HL-60 (cell line): ENCODE measurements at regions not wholly inside any gene's neighbourhood (a gene's known extent, or its start where the extent isn't known, plus 50 kb on each side); places are given as distances from the start of the nearest gene placed in this dataset.

Source experiments
- DNase-seq, 2 experiments: peaks; one replicate each; pipeline ENCODE4 v3.0.0-alpha.2; 2010 to 2020; ENCODE audit warnings: low read depth in 1 of 2, low spot score in 1 of 2
- H3K27ac ChIP-seq: fragments of 250-450 bp; sonication (Bioruptor Pico); replicated peaks from 2 replicates; pipeline ENCODE4 v1.5.1; 2020; ENCODE audit warnings: mild to moderate bottlenecking, moderate library complexity
- H3K27me3 ChIP-seq: fragments of 250-450 bp; sonication (Bioruptor Pico); 2 replicates; pipeline ENCODE4 v1.5.1; 2021; ENCODE audit warnings: mild to moderate bottlenecking, moderate library complexity; ENCODE audit not compliant: insufficient read depth, poor library complexity, severe bottlenecking
- H3K4me3 ChIP-seq: replicated peaks from 2 replicates; pipeline ENCODE4 v1.5.1; 2011; ENCODE audit warnings: mild to moderate bottlenecking, control low read depth, low read length; ENCODE audit not compliant: insufficient read depth
- GABPA ChIP-seq: IDR thresholded peaks from 2 replicates; pipeline ENCODE4 v1.6.1; 2012; ENCODE audit warnings: low read depth
- POLR2AphosphoS5 ChIP-seq: IDR thresholded peaks from 2 replicates; pipeline ENCODE4 v1.6.1; 2012; ENCODE audit warnings: low read depth
- SPI1 ChIP-seq: IDR thresholded peaks from 2 replicates; pipeline ENCODE4 v1.6.1; 2012; ENCODE audit warnings: low read depth, mild to moderate bottlenecking, borderline replicate concordance
- TF ChIP-seq, protein P1 (sequence below): IDR thresholded peaks from 2 replicates; pipeline ENCODE4 v1.6.1; 2012; ENCODE audit warnings: low read depth; ENCODE audit not compliant: insufficient replicate concordance
- TF ChIP-seq, protein P2 (sequence below): IDR thresholded peaks from one replicate; pipeline ENCODE4 v1.5.1; 2011; ENCODE audit warnings: low read length, control low read depth, inconsistent platforms; ENCODE audit not compliant: insufficient read depth

GRCh38 chr13:111908981-111909380 is 158.0 kb upstream of the SOX1 start:
- H3K4me3 ChIP-seq = no peak overlapping the region
- H3K27ac ChIP-seq = no peak overlapping the region
- DNase-seq = no peak
- TF ChIP-seq POLR2AphosphoS5 (no peak), SPI1 (no peak), GABPA (no peak)
- TF ChIP-seq, protein P1, sequence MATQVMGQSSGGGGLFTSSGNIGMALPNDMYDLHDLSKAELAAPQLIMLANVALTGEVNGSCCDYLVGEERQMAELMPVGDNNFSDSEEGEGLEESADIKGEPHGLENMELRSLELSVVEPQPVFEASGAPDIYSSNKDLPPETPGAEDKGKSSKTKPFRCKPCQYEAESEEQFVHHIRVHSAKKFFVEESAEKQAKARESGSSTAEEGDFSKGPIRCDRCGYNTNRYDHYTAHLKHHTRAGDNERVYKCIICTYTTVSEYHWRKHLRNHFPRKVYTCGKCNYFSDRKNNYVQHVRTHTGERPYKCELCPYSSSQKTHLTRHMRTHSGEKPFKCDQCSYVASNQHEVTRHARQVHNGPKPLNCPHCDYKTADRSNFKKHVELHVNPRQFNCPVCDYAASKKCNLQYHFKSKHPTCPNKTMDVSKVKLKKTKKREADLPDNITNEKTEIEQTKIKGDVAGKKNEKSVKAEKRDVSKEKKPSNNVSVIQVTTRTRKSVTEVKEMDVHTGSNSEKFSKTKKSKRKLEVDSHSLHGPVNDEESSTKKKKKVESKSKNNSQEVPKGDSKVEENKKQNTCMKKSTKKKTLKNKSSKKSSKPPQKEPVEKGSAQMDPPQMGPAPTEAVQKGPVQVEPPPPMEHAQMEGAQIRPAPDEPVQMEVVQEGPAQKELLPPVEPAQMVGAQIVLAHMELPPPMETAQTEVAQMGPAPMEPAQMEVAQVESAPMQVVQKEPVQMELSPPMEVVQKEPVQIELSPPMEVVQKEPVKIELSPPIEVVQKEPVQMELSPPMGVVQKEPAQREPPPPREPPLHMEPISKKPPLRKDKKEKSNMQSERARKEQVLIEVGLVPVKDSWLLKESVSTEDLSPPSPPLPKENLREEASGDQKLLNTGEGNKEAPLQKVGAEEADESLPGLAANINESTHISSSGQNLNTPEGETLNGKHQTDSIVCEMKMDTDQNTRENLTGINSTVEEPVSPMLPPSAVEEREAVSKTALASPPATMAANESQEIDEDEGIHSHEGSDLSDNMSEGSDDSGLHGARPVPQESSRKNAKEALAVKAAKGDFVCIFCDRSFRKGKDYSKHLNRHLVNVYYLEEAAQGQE = no peak
- TF ChIP-seq, protein P2, sequence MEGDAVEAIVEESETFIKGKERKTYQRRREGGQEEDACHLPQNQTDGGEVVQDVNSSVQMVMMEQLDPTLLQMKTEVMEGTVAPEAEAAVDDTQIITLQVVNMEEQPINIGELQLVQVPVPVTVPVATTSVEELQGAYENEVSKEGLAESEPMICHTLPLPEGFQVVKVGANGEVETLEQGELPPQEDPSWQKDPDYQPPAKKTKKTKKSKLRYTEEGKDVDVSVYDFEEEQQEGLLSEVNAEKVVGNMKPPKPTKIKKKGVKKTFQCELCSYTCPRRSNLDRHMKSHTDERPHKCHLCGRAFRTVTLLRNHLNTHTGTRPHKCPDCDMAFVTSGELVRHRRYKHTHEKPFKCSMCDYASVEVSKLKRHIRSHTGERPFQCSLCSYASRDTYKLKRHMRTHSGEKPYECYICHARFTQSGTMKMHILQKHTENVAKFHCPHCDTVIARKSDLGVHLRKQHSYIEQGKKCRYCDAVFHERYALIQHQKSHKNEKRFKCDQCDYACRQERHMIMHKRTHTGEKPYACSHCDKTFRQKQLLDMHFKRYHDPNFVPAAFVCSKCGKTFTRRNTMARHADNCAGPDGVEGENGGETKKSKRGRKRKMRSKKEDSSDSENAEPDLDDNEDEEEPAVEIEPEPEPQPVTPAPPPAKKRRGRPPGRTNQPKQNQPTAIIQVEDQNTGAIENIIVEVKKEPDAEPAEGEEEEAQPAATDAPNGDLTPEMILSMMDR = no peak
- H3K27me3 ChIP-seq = no peaks in the 10 kb centered on the region

- no peak for DNase-seq
- no peaks in the 10 kb centered on the region for H3K27me3 ChIP-seq
- TF ChIP-seq, protein P1 = no peak
- H3K4me3 ChIP-seq = no peak overlapping the region
- no peak overlapping the region for H3K27ac ChIP-seq
Observed at GRCh38 chr13:111909501-111909900, 157.4 kb upstream of the SOX1 start.

GRCh38 chr13:111909971-111910671 is 156.8 kb upstream of the SOX1 start:
- no peaks in the 10 kb centered on the region for H3K27me3 ChIP-seq

More at GRCh38 chr13:111909971-111910671, 156.8 kb upstream of the SOX1 start:
- no peak for DNase-seq
- Histone ChIP-seq H3K4me3 (no peak overlapping the region), H3K27ac (no peak overlapping the region)
- no peak for TF ChIP-seq POLR2AphosphoS5
- TF ChIP-seq GABPA = no peak
- no peak for TF ChIP-seq SPI1
- TF ChIP-seq, protein P1 = no peak
- TF ChIP-seq, protein P2 = no peak
